ENCODE measurements at regions not wholly inside any gene's neighbourhood (a gene's known extent, or its start where the extent isn't known, plus 50 kb on each side); places are given as distances from the start of the nearest gene placed in this dataset.

DNA sequence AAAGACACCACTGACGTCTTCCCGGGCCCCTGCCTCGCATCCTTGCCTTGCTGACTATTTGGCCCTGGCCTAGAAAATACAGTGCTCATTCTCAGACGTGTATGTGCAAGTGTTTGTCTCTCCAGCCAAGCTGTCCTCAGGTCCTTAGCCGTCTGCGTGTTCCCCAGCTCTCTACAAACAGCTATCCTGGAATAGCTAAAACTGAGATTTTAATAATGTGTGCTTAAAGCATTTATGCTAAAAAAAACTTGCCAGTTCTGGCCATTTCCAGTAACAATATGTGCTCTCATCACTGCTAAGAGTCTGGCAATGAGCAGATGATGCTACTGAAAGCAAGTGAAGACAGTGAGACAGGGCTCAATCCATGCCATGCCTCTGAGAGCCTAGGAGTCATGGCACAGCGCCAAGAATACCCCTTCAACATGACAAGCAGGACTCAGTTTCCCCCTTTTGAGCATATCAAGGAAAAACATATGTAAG lies 55.7 kb downstream of the IRF2BP2 start:
- H3K27me3 ChIP-seq (ENCODE audit: control insufficient read depth, insufficient read depth, low read length, poor library complexity, severe bottlenecking): no peaks in the 10 kb centered on the region
- 86 to 89% methylated on average over 7 of the region's 7 CpGs for WGBS, 2 experiments
- H3K36me3 ChIP-seq (ENCODE audit: control insufficient read depth, insufficient read depth, low read length): no peaks in the 10 kb centered on the region
- H3K4me3 ChIP-seq (ENCODE audit: insufficient read depth, low read depth, low read length): no peak overlapping the region
- H3K27ac ChIP-seq (ENCODE audit: insufficient read depth, low read depth, low read length, poor library complexity, severe bottlenecking): no peak overlapping the region
- H3K9me3 ChIP-seq (ENCODE audit: control insufficient read depth, low read length): no peaks in the 10 kb centered on the region
- peaks cover 10% of the 10 kb centered on the region for H3K4me1 ChIP-seq (ENCODE audit: control insufficient read depth, insufficient read depth, low read length)

- WGBS, 2 experiments: 85% methylated on average over 21 of the region's 21 CpGs
- Histone ChIP-seq H3K36me3 (ENCODE audit: control insufficient read depth, insufficient read depth, low read length) (no peaks in the 10 kb centered on the region), H3K4me1 (ENCODE audit: control insufficient read depth, insufficient read depth, low read length) (peaks cover 10% of the 10 kb centered on the region), H3K27ac (ENCODE audit: insufficient read depth, low read depth, low read length, poor library complexity, severe bottlenecking) (no peak overlapping the region), H3K4me3 (ENCODE audit: insufficient read depth, low read depth, low read length) (no peak overlapping the region), H3K27me3 (ENCODE audit: control insufficient read depth, insufficient read depth, low read length, poor library complexity, severe bottlenecking) (no peaks in the 10 kb centered on the region), H3K9me3 (ENCODE audit: control insufficient read depth, low read length) (no peaks in the 10 kb centered on the region)
Observed at GRCh38 chr1:234553240-234554188, 56.5 kb downstream of the IRF2BP2 start.

GRCh38 chr1:234551032-234551378 lies 59.0 kb downstream of the IRF2BP2 start:
- peaks cover 11% of the 10 kb centered on the region for H3K4me1 ChIP-seq (ENCODE audit: control insufficient read depth, insufficient read depth, low read length)
- H3K4me3 ChIP-seq (ENCODE audit: insufficient read depth, low read depth, low read length): no peak overlapping the region
- no peaks in the 10 kb centered on the region for H3K36me3 ChIP-seq (ENCODE audit: control insufficient read depth, insufficient read depth, low read length)
- WGBS, 2 experiments: 93 to 96% methylated on average over 6 of the region's 6 CpGs
- H3K27me3 ChIP-seq (ENCODE audit: control insufficient read depth, insufficient read depth, low read length, poor library complexity, severe bottlenecking): no peaks in the 10 kb centered on the region
- H3K27ac ChIP-seq (ENCODE audit: insufficient read depth, low read depth, low read length, poor library complexity, severe bottlenecking): no peak overlapping the region
- no peaks in the 10 kb centered on the region for H3K9me3 ChIP-seq (ENCODE audit: control insufficient read depth, low read length)

- H3K27ac ChIP-seq (ENCODE audit: insufficient read depth, low read depth, low read length, poor library complexity, severe bottlenecking): peak overlapping the region; percentile 32
- H3K36me3 ChIP-seq (ENCODE audit: control insufficient read depth, insufficient read depth, low read length): no peaks in the 10 kb centered on the region
- H3K9me3 ChIP-seq (ENCODE audit: control insufficient read depth, low read length): no peaks in the 10 kb centered on the region
- no peak overlapping the region for H3K4me3 ChIP-seq (ENCODE audit: insufficient read depth, low read depth, low read length)
- peaks cover 16% of the 10 kb centered on the region for H3K4me1 ChIP-seq (ENCODE audit: control insufficient read depth, insufficient read depth, low read length)
- no peaks in the 10 kb centered on the region for H3K27me3 ChIP-seq (ENCODE audit: control insufficient read depth, insufficient read depth, low read length, poor library complexity, severe bottlenecking)
- WGBS, 2 experiments: 88 to 89% methylated on average over 16 of the region's 16 CpGs
Observed at GRCh38 chr1:234550341-234551031, 59.5 kb downstream of the IRF2BP2 start.

- peaks cover 19% of the 10 kb centered on the region for H3K4me1 ChIP-seq (ENCODE audit: control insufficient read depth, insufficient read depth, low read length)
- H3K9me3 ChIP-seq (ENCODE audit: control insufficient read depth, low read length): no peaks in the 10 kb centered on the region
- H3K27me3 ChIP-seq (ENCODE audit: control insufficient read depth, insufficient read depth, low read length, poor library complexity, severe bottlenecking): no peaks in the 10 kb centered on the region
- no peak overlapping the region for H3K4me3 ChIP-seq (ENCODE audit: insufficient read depth, low read depth, low read length)
- H3K27ac ChIP-seq (ENCODE audit: insufficient read depth, low read depth, low read length, poor library complexity, severe bottlenecking): no peak overlapping the region
- WGBS, 2 experiments: 93 to 95% methylated on average over 10 of the region's 10 CpGs
- no peaks in the 10 kb centered on the region for H3K36me3 ChIP-seq (ENCODE audit: control insufficient read depth, insufficient read depth, low read length)
Observed at GRCh38 chr1:234549447-234550021, 60.4 kb downstream of the IRF2BP2 start.

- 88 to 89% methylated on average over 6 of the region's 6 CpGs for WGBS, 2 experiments
- H3K27ac ChIP-seq (ENCODE audit: insufficient read depth, low read depth, low read length, poor library complexity, severe bottlenecking): no peak overlapping the region
- no peaks in the 10 kb centered on the region for H3K36me3 ChIP-seq (ENCODE audit: control insufficient read depth, insufficient read depth, low read length)
- H3K4me3 ChIP-seq (ENCODE audit: insufficient read depth, low read depth, low read length): no peak overlapping the region
- peaks cover 19% of the 10 kb centered on the region for H3K4me1 ChIP-seq (ENCODE audit: control insufficient read depth, insufficient read depth, low read length)
- no peaks in the 10 kb centered on the region for H3K27me3 ChIP-seq (ENCODE audit: control insufficient read depth, insufficient read depth, low read length, poor library complexity, severe bottlenecking)
- no peaks in the 10 kb centered on the region for H3K9me3 ChIP-seq (ENCODE audit: control insufficient read depth, low read length)
Observed at GRCh38 chr1:234546890-234547788, 62.8 kb downstream of the IRF2BP2 start.

- H3K4me1 ChIP-seq (ENCODE audit: control insufficient read depth, insufficient read depth, low read length): peaks cover 19% of the 10 kb centered on the region
- WGBS, 2 experiments: 78 to 96% methylated on average over 7 of the region's 7 CpGs
Observed at GRCh38 chr1:234546387-234546704, 63.6 kb downstream of the IRF2BP2 start.

DNA sequence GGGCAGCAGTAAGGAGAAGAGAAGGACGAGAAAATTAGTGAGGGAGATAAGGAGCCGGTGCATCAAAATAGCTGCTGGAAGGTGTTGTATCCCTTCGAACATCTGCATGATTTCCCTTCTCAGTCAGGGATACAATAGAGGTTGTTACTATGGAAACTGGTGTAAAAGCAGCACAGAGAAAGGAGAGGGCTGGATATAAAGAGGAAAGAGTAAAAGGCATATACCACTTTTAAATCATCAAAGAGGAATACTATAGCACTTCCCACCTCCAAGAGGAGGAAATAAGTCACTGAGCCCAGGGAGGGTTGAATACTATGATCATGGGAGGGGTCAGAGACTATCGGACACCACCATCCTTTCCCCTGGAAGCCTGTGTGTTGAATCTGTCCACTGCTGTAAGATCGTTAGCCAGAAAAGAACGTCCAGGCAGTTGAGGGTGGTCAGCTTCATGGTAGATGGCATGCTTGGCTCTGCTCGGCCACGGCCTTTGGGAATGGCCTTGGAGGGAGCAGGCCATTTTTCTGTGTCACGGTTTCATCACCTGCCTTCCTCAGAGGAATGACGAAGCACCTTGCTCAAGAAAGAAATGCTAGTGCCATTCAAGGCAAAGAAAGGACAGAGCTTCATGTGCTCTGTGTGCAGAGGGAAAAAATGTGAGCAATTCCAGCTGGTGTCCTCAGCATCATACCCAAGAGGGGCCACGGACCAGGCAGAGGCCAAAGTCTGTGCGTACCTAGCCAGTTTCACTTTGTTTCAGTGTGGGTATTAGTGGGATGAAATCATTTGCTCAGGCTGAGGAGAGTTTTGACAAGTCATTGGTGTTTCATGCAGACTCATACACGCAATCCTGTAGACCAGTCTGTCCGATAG lies 64.2 kb downstream of the IRF2BP2 start:
- Histone ChIP-seq H3K36me3 (ENCODE audit: control insufficient read depth, insufficient read depth, low read length) (no peaks in the 10 kb centered on the region), H3K27ac (ENCODE audit: insufficient read depth, low read depth, low read length, poor library complexity, severe bottlenecking) (peak overlapping the region; percentile 11), H3K4me1 (ENCODE audit: control insufficient read depth, insufficient read depth, low read length) (peaks cover 19% of the 10 kb centered on the region), H3K27me3 (ENCODE audit: control insufficient read depth, insufficient read depth, low read length, poor library complexity, severe bottlenecking) (no peaks in the 10 kb centered on the region), H3K9me3 (ENCODE audit: control insufficient read depth, low read length) (no peaks in the 10 kb centered on the region), H3K4me3 (ENCODE audit: insufficient read depth, low read depth, low read length) (no peak overlapping the region)
- WGBS, 2 experiments: 85 to 87% methylated on average over 14 of the region's 14 CpGs

More at GRCh38 chr1:234546387-234546704, 63.6 kb downstream of the IRF2BP2 start:
- Histone ChIP-seq H3K4me3 (ENCODE audit: insufficient read depth, low read depth, low read length) (no peak overlapping the region), H3K27me3 (ENCODE audit: control insufficient read depth, insufficient read depth, low read length, poor library complexity, severe bottlenecking) (no peaks in the 10 kb centered on the region), H3K9me3 (ENCODE audit: control insufficient read depth, low read length) (no peaks in the 10 kb centered on the region), H3K27ac (ENCODE audit: insufficient read depth, low read depth, low read length, poor library complexity, severe bottlenecking) (no peak overlapping the region), H3K36me3 (ENCODE audit: control insufficient read depth, insufficient read depth, low read length) (no peaks in the 10 kb centered on the region)

DNA sequence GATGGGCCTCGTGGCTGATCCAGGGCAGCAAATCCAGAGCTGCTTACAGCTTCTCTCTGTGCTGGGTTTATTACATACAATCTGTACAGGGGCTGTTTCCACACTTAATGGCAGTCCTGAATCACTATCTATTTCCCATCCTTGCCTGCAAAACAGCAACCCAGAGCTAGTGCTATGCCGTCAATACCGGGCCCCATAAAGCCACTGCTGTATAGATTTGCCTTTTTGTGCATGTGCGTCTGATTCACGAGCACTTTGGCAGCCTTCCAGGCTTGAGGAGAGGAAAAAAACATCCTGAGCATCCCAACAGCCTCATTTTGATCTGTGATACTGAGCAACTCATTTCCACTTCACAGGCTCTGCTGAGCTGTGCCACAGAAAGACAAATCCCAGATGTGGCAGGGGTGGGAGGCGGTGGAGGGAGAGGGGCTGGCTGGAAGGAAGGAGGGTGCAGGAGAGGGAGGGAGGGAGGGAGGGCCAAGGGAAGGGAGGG lies 65.2 kb upstream of the TARBP1 start:
- 90 to 95% methylated on average over 6 of the region's 6 CpGs for WGBS, 2 experiments
- no peak overlapping the region for H3K27ac ChIP-seq (ENCODE audit: insufficient read depth, low read depth, low read length, poor library complexity, severe bottlenecking)
- H3K4me1 ChIP-seq (ENCODE audit: control insufficient read depth, insufficient read depth, low read length): peaks cover 15% of the 10 kb centered on the region

More for the DNA sequence above, 65.2 kb upstream of the TARBP1 start:
- no peaks in the 10 kb centered on the region for H3K9me3 ChIP-seq (ENCODE audit: control insufficient read depth, low read length)
- H3K4me3 ChIP-seq (ENCODE audit: insufficient read depth, low read depth, low read length): no peak overlapping the region
- H3K27me3 ChIP-seq (ENCODE audit: control insufficient read depth, insufficient read depth, low read length, poor library complexity, severe bottlenecking): no peaks in the 10 kb centered on the region
- no peaks in the 10 kb centered on the region for H3K36me3 ChIP-seq (ENCODE audit: control insufficient read depth, insufficient read depth, low read length)

Data from ectodermal cell (in vitro differentiated cells).